HG03575 (cell line): ENCODE measurements at regions not wholly inside any gene's neighbourhood (a gene's known extent, or its start where the extent isn't known, plus 50 kb on each side); places are given as distances from the start of the nearest gene placed in this dataset.

Experiments used
- ATAC-seq: cut with Tn5 transposase; IDR thresholded peaks from one replicate; pipeline ENCODE4 v1.9.1; 2021; ENCODE audit not compliant: unreplicated experiment, insufficient number of reproducible peaks, low FRiP score; ENCODE audit errors: extremely low read depth

DNA sequence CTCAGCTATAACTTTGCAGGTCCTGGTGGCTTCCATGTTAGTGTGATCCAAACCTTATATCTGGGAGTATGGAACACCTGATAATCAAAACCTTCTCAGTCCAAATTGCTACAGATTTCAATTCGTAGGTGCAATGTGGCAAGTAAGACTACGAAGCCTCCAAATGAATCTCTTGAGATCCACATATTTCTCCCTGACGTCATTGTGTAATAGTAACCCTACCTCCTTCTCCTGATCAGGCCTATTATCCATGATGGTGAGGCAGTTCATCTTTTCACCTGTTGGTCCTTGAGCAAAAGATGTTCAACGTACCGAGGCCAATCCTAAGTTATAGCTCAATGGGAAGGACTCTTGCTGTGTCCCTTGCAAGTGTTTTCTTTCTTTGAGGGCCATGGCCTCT is 115.9 kb upstream of the CHRM3 start:
- no peak for ATAC-seq

DNA sequence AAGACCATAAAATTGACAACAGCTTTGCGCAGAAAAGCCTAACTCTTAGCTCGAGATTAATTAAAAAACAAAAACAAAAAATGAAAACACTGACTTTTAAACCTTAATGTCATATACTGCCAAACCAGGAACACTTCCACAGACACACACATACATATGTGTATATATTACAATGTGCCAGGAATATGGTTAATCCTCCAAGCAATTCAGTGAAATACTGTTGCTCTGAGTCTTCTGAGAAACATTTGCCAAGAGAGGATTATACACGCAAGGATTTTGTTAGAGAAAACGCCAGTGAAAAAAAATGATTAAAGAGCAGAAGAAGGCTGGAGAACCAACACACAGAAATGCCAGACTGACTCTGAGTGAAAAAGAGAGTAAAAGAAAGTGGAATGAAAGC is 116.7 kb upstream of the CHRM3 start:
- no peak for ATAC-seq

DNA sequence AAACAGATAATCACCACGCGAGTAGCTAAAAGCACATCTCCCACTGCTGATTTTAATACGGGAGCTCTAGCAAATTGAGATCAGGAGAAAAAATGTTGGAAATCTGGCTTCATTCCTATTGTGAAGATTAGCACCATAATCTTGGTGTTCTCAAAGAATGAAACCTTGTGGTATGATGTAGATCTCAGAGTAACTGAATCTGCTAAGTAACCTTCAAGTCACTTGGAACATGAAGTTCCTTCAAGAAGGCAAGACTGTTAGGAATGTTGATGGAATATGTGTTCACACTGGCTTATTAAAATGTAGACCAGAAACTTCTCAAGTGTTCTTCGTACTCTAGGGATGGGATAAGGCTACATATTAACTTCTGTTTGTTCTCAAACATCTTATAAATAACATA is 117.4 kb upstream of the CHRM3 start:
- ATAC-seq = no peak

DNA sequence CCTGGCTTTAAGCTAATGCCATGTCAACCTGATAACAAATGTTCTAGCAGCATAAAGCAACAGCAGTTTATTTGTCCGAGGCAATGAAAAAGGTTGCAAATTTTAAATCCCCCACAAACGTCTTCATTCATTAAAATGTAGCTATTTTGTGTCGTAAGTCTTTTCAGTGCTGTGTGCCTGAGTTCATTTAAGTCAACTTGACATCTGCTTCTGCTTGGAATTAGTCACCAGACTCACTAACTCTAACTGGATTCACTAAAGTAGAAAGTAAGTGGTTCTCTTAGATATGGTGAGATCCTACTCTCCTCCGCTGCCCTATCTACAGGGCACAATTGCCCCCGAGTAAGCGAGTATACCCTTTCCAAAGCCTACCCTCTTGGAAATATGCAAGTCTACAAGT is 118.4 kb upstream of the CHRM3 start:
- no peak for ATAC-seq

DNA sequence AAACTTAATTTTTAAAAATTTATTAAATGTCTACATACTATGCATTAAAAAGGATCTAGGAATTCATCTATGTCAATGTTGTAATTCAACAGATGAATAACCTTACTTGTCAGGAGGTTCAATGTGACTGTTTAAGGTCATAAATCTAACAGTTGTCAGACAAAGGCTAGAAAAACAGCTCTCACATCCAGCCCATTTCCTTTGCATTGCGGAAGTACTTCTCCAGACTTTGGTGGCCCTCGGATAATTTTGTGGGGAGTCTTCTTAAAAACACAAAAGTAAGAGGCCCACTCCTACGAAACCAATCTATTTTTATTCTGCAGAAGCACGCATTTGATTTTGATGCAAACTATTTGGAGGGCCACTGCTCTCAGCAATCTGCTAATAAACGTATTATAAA is 122.6 kb upstream of the CHRM3 start:
- ATAC-seq = no peak

DNA sequence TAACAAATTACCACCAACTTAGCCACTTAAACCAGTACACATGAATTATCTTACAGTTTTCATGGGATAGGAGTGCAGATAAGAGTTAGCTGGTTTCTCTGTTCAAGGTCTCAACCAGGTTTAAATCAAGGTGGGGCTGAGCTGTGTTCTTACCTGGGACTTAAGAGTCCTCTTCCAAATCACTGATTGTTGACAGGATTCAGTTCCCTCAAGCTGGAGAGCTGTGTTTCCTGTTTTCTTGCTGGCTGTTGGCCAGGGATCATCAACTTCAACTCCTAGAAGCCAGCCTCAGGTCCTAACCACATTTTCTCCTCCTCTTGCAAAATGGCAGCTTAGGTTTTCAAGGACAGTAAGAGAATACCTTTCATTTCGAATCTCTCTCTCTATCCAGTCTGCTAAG is 123.8 kb upstream of the CHRM3 start:
- ATAC-seq = no peak

DNA sequence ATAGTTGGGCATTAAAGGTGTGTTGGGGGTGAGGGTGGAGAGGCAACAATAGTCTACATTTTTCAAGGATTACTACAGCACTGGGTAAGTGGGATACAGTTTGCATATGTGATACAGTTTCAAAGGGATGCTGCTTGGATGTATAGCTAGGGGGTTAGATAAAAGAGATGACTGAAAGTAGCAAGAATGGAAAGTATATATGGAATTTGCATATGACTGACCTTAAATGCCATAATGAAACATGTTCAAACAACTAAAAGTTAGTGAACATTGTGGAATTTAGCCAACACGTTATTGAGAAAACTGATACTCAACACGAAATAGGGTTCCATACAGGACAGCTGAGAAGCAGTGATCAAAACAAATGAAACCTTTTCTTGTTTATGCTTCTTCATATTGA is 124.8 kb upstream of the CHRM3 start:
- ATAC-seq = no peak

DNA sequence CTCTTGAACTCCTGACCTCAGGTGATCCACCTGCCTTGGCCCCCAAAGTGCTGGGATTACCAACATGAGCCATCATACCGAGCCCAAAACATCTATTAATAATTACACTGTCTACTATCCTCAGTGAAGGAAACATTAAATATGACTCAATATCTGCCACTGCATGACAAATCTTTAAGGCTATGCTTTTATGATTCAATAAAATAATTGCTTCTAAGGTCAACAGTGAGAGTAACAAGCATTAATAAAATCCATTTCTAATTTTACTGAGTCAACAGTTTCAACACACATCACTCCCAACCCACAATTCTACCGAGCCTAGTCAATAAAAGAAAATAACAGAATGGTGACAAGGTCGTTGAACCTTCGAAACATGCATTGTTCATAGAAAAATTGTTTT is 125.5 kb upstream of the CHRM3 start:
- ATAC-seq = no peak

DNA sequence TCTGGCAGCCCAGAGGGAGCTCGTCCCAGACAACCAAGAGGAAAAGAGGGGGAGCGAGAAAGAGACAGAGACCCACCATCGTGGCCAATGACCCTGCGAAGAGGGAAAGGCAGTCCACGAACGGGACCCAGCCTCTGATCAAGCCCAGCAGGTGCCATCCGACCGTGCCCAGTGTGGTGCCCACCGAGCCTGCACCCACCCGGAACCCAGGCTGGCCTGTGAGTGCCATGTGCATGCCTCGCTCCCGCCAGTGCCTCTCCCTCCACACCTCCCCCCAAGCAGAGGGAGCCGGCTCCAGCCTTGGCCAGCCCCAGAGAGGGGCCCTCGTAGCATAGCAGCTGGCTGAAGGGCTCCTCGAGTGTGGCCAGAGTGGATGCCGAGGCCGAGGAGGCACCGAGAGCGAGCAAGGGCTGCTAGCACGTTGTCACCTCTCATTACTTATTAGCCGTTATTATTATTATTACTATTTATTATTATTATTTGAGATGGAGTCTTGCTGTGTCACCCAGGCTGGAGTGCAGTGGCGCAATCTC is 130.7 kb upstream of the CHRM3 start:
- no peak for ATAC-seq

DNA sequence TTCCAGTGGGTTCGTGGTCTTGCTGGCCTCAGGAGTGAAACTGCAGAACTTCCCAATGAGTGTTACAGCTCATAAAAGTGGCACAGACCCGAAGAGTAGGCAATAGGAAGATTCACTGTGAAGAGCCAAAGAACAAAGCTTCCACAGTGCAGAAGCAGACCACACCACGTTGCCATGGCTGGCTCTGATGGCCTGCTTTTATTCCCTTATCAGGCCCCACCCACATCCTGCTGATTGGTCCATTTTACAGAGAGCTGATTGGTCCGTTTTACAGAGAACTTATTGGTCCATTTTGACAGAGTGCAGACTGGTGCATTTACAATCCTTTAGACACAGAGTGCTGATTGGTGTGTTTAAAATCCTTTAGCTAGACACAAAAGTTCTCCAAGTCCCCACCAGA is 131.4 kb upstream of the CHRM3 start:
- no peak for ATAC-seq

DNA sequence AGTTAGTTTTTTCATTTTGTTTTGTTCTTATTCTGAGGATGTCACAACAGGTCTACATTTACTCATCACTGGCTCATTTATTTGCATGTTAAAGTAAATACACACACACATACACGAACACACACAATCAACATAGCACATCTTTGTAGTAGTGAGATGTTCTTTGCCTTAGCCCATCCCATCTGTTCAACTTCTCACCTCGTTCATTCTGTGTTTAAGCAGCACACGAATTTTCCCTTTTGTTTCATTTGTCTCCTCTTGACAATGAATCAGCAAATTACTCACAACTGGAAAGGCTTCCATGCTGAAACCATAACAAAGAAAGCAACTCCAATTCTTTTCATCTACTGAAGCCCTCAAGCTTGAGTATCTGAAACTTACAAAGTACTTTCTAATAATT is 133.3 kb upstream of the CHRM3 start:
- no peak for ATAC-seq

DNA sequence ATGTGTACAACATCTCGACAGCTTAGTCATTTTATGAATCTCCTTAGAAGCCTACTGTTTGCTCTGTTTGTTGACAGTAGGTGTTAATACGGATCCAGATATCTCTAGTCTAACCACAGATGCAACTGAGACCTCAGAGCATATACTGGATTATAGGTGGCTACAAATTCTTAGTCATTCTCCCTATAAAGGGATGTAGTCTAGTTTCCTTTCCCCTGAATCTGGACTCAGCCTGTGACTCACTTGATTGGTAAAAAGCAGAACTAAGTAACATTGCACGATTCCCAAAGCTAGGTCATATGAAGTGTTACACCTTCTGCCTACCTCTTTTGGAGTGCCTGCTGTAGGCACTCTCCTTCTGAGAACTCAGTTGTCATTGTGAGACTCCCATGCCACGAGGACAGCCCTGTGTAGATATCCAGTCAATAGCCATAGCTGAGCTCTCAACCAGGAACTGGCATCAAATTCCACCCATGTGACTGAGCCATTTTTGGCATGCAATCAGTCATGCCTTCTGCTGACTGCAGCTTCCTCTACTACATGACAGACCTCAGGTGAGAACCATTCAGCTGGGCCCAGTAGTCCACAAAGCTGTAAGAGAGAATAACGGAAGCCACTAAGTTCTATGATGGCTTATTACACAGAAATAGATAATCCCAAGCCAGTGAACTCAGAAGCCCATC is 135.9 kb upstream of the CHRM3 start:
- ATAC-seq = no peak

DNA sequence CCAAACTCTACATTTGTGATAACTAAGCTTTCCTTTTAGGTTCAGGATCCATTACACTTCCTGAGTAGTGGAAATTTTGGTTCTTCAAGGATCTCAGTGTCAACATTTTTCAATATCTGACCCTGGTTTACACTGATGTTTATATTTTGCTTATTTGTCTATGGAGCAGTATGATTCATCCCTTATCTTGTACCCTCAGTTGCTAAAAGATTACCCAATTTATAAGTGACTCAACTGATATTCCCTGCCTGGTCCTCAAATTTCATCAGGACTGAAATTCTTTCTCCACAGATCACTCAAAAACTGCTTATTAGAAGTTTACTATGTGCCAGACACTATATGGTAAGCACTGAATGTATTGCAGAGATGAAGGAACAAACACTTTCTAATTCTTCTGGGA is 139.1 kb upstream of the CHRM3 start:
- ATAC-seq = no peak

DNA sequence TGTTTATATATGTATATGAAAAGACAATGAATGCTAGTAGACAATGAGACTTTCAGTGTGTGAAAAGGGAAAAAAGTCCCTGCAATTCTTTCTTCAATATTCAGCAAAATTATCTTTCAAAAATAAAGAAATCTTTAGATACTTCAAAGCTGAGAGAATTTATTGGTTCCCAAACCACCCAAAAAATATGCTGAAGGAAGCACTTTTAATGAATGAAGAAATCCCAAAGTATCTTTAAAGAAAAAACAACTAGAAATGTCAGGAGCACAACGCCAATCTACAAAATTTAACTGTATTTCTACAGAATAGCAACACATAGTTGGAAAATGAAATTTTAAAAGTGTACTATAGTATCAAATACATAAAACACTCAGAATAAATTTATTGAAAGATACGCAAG is 142.3 kb upstream of the CHRM3 start:
- ATAC-seq = no peak

DNA sequence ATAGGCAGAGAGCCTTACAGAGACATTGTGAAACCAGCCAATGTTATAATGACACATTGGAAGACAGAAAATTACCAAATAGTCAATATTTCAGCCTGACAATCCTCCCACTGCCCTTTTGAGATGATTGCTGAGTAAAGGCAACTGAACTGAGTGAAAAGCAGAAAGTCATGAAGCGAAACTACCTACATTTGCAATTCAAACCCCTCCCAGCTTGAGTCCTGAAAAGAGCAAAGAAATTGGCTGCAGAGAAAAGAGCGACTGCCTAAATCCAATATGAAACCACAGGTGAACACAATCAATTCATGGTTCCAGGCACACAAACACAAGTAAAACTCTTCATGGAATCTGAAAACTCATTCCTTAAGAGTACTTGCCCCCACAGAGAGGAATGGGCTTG is 143.4 kb upstream of the CHRM3 start:
- ATAC-seq = no peak

DNA sequence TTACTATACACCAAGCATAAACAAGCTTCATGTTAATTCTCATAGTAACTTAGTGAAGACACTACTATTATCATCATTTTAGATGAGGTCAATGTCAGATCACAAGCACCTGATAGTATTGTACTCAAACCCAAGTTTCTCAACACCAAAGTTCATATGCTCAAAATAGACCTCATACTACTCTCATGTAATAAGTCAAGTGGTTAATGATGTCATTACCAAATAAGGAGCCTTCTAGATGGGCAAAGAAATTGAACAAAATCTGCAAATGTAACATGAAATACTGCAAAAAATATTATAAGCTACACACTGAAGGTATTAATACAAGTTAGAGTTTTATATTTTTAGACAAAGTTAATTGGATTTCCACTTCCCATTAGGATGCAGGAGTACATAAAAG is 144.0 kb upstream of the CHRM3 start:
- ATAC-seq = no peak

DNA sequence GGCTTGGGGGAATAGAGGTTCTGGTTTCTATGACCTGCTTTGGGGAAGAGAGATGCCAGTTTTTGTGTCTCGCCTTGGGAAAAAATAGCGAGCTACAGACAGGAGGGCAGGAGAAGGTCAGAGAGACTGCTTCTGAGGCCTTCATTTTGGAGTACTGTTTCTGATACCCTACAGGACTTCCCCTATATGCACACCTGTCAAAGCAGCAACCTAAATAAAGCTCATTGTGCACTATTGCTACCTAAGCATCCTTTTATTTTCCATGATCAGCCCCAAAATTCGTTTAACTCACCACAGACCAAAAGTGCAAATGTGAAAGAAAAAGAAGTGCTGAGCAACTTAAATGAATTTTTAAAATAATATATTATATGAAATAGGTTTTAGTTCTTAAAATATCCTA is 145.6 kb upstream of the CHRM3 start:
- ATAC-seq = no peak

DNA sequence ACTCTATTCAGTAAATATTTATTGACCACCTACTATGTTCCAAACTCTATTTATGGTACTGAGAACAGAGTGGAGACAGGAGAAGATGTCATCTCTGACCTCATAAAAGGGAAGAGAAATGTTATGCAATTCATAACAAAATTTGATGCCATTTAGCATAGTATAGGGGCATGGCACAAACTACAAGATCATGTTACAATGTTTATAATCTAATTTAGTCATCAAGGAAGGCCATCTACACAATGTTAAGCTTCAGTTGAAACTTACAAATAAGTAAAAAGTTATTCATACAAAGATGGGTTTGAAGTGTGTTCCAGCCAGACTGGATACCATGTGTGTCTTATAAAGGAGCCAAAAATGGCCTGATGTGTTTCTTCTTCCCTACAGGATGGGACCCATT is 146.8 kb upstream of the CHRM3 start:
- no peak for ATAC-seq

DNA sequence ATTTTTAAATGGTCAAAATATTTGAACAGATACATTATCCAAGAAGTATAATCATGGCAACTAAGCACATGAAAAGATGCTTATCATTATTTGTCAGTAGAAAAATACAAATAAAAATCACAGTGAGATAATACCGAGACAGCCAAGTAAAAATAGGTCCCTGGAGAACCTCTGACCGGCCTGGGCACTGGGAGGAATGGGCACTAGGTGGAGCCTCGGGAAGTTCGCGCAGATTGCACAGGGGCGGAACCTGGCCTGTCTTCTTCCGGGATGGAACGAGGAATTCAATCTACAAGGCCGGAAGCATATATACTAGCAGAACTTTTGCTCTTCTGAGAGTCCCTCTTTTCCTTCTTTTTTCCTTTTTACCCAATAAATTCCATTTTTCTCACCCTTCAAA is 148.5 kb upstream of the CHRM3 start:
- no peak for ATAC-seq

DNA sequence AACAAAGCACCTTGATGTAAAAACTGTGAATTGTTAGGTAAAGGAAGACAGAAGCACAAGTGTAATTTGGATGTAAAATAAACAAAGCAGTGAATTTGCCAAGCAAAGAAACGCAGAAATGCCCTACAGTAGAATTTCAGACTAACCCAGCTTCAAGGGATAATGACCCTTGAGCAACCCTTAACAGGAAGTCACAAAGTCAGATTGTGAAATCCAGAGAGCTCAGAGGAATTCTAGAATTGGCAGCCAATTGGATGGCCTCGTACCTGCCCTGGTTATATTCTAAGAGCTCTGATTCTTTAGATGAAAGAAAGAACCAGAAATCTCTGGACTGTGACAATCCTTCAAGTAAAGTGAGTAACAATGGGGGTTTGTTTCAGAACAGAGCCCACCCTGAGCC is 152.7 kb upstream of the CHRM3 start:
- no peak for ATAC-seq

DNA sequence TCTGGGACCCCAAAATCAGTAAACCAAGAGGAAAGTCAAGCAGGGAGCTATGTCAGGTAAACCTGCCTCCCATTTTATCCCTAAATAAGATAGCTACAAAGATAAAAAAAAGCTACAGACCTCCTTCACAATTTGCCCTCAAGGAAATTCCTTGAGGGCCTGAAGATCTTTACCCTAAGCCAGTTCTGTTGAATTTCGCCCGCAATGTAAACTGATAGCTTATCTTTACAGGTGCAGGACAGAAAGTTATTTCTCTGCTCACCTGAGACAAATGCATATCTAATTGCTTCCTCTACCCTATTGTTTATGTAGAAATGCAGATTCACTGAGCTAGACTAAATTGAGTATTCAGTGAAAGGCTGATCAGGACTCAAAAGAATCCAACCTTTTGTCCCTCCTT is 153.4 kb upstream of the CHRM3 start:
- ATAC-seq = no peak
